IPS-15b (cell line): ENCODE measurements at regions not wholly inside any gene's neighbourhood (a gene's known extent, or its start where the extent isn't known, plus 50 kb on each side); places are given as distances from the start of the nearest gene placed in this dataset.

Experiments used
- H3K27me3 ChIP-seq: one replicate; pipeline ENCODE4 v1.6.1; 2013; ENCODE audit warnings: low read length; ENCODE audit not compliant: control insufficient read depth, insufficient read depth
- H3K36me3 ChIP-seq: one replicate; pipeline ENCODE4 v1.6.1; 2013; ENCODE audit warnings: low read length; ENCODE audit not compliant: control insufficient read depth, insufficient read depth
- H3K4me1 ChIP-seq: one replicate; pipeline ENCODE4 v1.6.1; 2013; ENCODE audit warnings: mild to moderate bottlenecking, low read length; ENCODE audit not compliant: control insufficient read depth, insufficient read depth
- H3K4me3 ChIP-seq: one replicate; pipeline ENCODE4 v1.5.1; 2013; ENCODE audit warnings: low read depth, low read length
- H3K9ac ChIP-seq: one replicate; pipeline ENCODE4 v1.6.1; 2013; ENCODE audit warnings: low read depth, mild to moderate bottlenecking, low read length
- H3K9me3 ChIP-seq: one replicate; pipeline ENCODE4 v1.6.1; 2013; ENCODE audit warnings: mild to moderate bottlenecking, low read length; ENCODE audit not compliant: control insufficient read depth, insufficient read depth

DNA sequence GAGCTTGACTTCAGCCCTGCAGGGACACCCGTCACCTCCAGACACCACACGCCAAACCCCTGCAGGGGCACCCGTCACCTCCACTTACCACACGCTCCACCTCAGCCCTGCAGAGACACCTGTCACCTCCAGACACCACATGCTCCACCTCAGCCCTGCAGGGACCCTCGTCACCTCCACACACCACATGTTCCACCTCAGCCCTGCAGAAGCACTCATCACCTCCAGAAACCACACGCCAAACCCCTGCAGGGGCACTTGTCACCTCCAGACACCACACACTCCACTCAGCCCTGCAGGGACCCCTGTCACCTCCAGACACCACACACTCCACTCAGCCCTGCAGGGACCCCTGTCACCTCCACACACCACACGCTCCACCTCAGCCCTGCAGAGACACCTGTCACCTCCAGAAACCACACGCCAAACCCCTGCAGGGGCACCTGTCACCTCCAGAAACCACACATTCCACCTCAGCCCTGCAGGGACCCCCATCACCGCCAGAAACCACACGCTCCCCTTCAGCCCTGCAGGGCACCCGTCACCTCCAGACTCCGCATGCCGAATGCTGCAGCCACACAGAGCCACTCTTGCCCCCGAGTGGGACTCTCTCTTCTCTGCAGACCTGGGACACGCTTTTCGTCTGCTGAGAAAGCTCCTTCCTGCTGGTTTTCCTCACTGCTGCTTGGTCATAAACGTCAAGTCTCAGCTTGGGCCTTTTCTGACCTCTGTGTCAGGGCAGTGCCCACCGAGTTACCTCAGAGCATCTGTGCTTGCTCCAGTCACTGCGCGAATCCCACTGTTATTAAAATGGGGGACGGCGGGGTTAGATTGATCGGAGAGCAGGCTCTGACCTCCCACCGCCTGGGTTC lies 77.5 kb upstream of the SALL3 start:
- Histone ChIP-seq H3K9me3 (no peaks in the 10 kb centered on the region), H3K9ac (no peak overlapping the region), H3K36me3 (peaks cover 3% of the 10 kb centered on the region), H3K4me3 (no peak overlapping the region), H3K4me1 (peaks cover 2% of the 10 kb centered on the region), H3K27me3 (no peaks in the 10 kb centered on the region)

GRCh38 chr18:78902795-78903435 lies 76.7 kb upstream of the SALL3 start:
- Histone ChIP-seq H3K9ac (no peak overlapping the region), H3K27me3 (no peaks in the 10 kb centered on the region), H3K36me3 (peaks cover 3% of the 10 kb centered on the region), H3K4me1 (peaks cover 2% of the 10 kb centered on the region), H3K4me3 (no peak overlapping the region), H3K9me3 (no peaks in the 10 kb centered on the region)

DNA sequence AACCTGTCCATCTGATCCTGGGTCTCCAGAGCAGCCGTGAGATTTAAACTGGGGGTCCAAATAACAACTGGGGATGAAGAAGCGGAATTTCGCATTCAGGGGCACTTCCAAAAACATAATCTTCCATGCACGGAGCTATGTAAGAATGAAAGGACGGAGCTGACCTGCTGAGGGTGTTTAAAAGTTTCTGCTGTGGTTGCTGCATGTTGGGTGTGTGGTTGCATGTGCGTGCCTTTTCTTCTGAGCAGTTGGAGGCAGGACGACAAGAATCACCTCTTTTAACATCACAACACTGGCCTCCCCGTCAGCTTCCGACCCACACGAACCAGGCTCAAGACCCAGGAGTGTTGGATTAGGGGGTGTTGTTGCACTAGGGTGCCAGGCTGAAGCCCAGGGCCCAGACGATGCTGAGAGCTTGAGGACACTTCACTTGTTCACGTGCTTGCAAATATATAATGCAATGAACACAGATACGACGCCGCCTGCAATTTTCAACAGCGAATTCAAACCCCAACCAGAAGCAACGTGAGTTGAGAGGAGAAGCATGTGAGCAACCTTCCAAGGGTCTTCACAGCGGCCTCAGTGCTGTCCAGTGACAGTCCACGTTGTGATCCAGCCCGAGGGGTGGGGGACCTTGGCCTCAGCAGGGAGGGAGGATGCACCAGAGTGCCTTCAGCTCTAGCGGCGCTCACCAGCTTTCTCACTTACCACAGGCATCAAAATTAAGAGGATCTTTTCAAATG lies 76.0 kb upstream of the SALL3 start:
- H3K36me3 ChIP-seq = peaks cover 2% of the 10 kb centered on the region
- no peaks in the 10 kb centered on the region for H3K9me3 ChIP-seq
- H3K4me3 ChIP-seq = no peak overlapping the region
- no peaks in the 10 kb centered on the region for H3K27me3 ChIP-seq
- peaks cover 2% of the 10 kb centered on the region for H3K4me1 ChIP-seq
- H3K9ac ChIP-seq = no peak overlapping the region

- Histone ChIP-seq H3K9ac (no peak overlapping the region), H3K9me3 (no peaks in the 10 kb centered on the region), H3K27me3 (no peaks in the 10 kb centered on the region), H3K36me3 (no peaks in the 10 kb centered on the region), H3K4me3 (no peak overlapping the region), H3K4me1 (peaks cover 2% of the 10 kb centered on the region)
Measured at GRCh38 chr18:78904179-78904531, 75.5 kb upstream of the SALL3 start.

DNA sequence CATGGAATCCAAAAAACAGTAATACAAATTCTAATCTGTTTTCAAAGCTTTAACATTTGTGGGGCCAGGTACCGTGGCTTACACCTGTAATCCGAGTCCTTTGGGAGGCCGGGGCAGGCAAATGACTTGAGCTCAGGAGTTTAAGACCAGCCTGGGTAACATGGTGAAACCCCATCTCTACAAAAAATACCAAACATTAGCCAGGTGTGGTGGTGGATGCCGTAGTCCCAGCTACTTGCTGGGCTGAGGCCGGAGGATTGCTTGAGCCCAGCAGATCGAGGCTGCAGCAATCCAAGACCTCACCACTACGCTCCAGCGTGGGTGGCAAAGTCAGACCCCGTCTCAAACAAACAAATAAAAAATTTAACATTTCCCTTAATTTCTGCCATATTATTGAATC lies 74.3 kb upstream of the SALL3 start:
- Histone ChIP-seq H3K9ac (no peak overlapping the region), H3K9me3 (no peaks in the 10 kb centered on the region), H3K4me1 (peaks cover 2% of the 10 kb centered on the region), H3K36me3 (no peaks in the 10 kb centered on the region), H3K27me3 (no peaks in the 10 kb centered on the region), H3K4me3 (no peak overlapping the region)

- H3K4me3 ChIP-seq = no peak overlapping the region
- no peaks in the 10 kb centered on the region for H3K9me3 ChIP-seq
Measured at GRCh38 chr18:78906066-78906465, 73.6 kb upstream of the SALL3 start.

DNA sequence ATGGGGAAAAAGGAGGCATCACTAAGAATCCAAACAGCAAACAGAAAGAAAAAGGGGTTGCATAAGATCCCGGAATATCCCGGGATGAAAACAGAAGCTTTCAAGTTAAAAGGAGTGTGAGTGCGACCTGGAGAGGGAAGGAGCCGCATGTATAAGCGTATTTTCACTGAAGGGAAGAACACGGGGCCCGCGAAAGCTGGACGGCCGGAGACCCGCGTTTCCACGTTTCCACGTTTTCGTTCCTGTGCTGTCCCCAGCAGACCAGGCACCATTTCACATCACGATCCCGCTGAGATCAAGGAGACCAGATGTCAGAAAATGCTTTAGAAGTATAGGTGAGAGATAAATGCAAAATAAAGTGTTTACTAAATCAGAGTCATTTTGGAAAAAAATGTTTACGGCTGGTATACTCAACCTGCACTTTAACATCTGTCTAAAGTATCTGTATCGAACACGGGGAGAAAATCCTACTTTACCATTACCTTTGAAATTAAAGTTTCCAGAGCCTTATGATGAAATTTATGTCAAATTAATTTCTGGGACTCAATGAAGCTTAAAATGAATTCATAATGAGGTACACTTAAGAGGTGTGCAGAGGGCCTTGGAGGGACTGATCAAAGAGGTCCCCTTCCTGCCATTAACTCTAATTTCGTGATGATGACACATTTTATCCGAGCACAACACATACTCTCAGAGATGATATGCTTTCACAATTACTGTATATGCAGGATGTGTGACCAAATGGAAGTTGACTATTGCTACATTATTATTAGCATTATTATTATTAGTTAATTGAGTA lies 71.0 kb upstream of the SALL3 start:
- no peak overlapping the region for H3K4me3 ChIP-seq
- no peaks in the 10 kb centered on the region for H3K9me3 ChIP-seq
- no peaks in the 10 kb centered on the region for H3K27me3 ChIP-seq
- no peak overlapping the region for H3K9ac ChIP-seq
- H3K4me1 ChIP-seq = peaks cover under 1% of the 10 kb centered on the region
- no peaks in the 10 kb centered on the region for H3K36me3 ChIP-seq

More at GRCh38 chr18:78906066-78906465, 73.6 kb upstream of the SALL3 start:
- no peak overlapping the region for H3K9ac ChIP-seq
- peaks cover 2% of the 10 kb centered on the region for H3K4me1 ChIP-seq
- H3K27me3 ChIP-seq = no peaks in the 10 kb centered on the region
- no peaks in the 10 kb centered on the region for H3K36me3 ChIP-seq

DNA sequence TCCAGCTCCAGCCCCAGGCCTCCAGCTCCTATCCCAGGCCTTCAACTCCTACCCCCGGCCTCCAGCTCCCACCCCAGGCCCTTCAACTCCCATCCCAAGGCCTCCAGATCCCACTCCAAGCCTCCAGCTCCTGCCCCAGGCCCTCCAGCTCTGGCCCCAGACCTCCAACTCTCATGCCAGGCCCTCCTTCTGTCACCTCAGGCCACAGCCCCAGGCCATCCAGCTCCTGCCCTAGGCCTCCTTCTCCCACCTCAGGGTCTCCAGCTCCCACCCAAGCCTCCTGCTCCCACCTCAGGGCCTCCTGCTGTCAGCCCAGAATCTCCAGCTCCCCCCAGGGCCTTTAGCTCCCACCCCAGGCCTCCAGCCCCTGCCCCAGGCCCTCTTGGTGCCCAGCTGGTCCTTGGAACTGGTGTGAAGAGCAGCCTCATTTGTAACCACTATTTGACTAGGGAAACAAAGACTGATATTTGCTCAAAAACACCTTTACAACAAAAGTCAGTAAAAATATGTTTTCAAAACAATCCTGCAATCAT lies 67.8 kb upstream of the SALL3 start:
- no peak overlapping the region for H3K9ac ChIP-seq

GRCh38 chr18:78912336-78912735 lies 67.3 kb upstream of the SALL3 start:
- Histone ChIP-seq H3K9ac (no peak overlapping the region), H3K4me3 (no peak overlapping the region), H3K4me1 (no peaks in the 10 kb centered on the region), H3K36me3 (no peaks in the 10 kb centered on the region), H3K27me3 (no peaks in the 10 kb centered on the region), H3K9me3 (no peaks in the 10 kb centered on the region)

More for the DNA sequence above, 67.8 kb upstream of the SALL3 start:
- no peaks in the 10 kb centered on the region for H3K9me3 ChIP-seq
- H3K27me3 ChIP-seq = no peaks in the 10 kb centered on the region
- no peak overlapping the region for H3K4me3 ChIP-seq
- no peaks in the 10 kb centered on the region for H3K4me1 ChIP-seq
- no peaks in the 10 kb centered on the region for H3K36me3 ChIP-seq

DNA sequence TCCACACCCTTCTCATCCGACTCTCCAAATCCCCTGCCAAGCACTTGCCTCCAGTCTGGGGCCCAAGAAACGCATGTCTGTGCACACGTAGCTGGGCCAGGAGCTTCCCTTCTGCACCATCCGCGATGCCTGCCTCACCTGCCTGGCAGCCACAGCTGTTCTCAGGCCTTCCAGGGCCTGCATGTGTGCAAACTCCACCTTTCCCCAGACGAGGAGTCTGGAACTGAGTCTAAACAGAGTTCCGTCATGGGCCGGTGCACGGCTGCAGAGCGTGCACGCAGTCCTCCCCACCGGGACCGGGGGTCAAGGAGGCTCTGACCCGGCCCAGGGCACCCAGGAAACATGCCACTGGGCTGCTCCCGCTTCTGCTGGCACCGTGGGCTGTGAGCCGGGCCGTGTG lies 66.8 kb upstream of the SALL3 start:
- Histone ChIP-seq H3K9ac (no peak overlapping the region), H3K4me3 (no peak overlapping the region), H3K27me3 (no peaks in the 10 kb centered on the region), H3K36me3 (no peaks in the 10 kb centered on the region), H3K9me3 (no peaks in the 10 kb centered on the region), H3K4me1 (no peaks in the 10 kb centered on the region)

DNA sequence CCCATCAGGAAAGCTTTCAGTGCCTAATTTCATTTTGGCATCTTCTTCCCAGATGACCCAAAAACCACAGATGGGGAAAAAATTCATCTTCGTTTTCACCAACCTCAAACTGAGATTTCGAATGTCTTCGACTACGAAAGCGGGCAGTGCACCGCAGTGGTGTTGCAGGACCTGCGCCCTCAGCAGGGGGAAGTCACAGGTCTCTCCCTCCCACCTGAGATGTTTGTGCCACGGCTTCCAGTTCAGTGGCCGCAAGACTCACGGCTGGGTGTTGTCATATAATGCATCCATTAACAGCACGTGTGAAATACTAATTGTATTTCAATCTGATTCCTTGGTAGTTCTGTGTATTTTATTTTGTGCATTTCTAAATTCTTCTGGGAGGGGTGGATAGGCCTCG lies 66.2 kb upstream of the SALL3 start:
- H3K36me3 ChIP-seq = no peaks in the 10 kb centered on the region
- no peak overlapping the region for H3K9ac ChIP-seq
- no peak overlapping the region for H3K4me3 ChIP-seq
- no peaks in the 10 kb centered on the region for H3K27me3 ChIP-seq
- H3K9me3 ChIP-seq = no peaks in the 10 kb centered on the region
- H3K4me1 ChIP-seq = no peaks in the 10 kb centered on the region
